Right atrium auricular region (tissue), 2 donors: ENCODE measurements at regions not wholly inside any gene's neighbourhood (a gene's known extent, or its start where the extent isn't known, plus 50 kb on each side); places are given as distances from the start of the nearest gene placed in this dataset.

Experiments
- DNase-seq: peaks from one replicate; pipeline ENCODE4 v3.0.0-alpha.2; 2019; ENCODE audit warnings: low spot score
- H3K27ac ChIP-seq, 2 donors: fragments of 200-600 bp; sonication (generic); 1 replicate in 1 of 2; 2 replicates in 1 of 2; pipeline ENCODE4 v1.5.1; 2016 to 2019
- H3K27me3 ChIP-seq, 2 donors: fragments of 200-600 bp; sonication (generic); one replicate each; pipeline versions ENCODE4 v1.5.1 to v1.6.0; 2017 to 2019
- H3K36me3 ChIP-seq: fragments of 200-600 bp; sonication (generic); one replicate; pipeline ENCODE4 v1.5.1; 2016
- H3K4me1 ChIP-seq, 2 donors: fragments of 200-600 bp; sonication (generic); one replicate each; pipeline versions ENCODE4 v1.5.1 to v1.6.0; 2017 to 2019
- H3K4me3 ChIP-seq, 2 donors: fragments of 200-600 bp; sonication (generic); 1 replicate in 1 of 2; 2 replicates in 1 of 2; pipeline ENCODE4 v1.5.1; 2017 to 2019; ENCODE audit warnings: mild to moderate bottlenecking in 1 of 2, moderate library complexity in 1 of 2
- H3K9me3 ChIP-seq, 2 donors: fragments of 200-600 bp; sonication (generic); one replicate each; pipeline ENCODE4 v1.5.1; 2019
- CTCF ChIP-seq, 2 donors: fragments of 200-600 bp; sonication (generic); IDR thresholded peaks; one replicate each; pipeline ENCODE4 v1.5.1; 2019; ENCODE audit warnings: antibody characterized with exemption in 2 of 2

GRCh38 chr3:69500604-69501003 is 114.7 kb upstream of the FRMD4B start:
- Histone ChIP-seq H3K27ac (peak overlapping the region; percentile 81 to 85), H3K9me3 (no peaks in the 10 kb centered on the region)
- TF ChIP-seq CTCF (IDR thresholded peaks at IDR 0.05), result no peak

GRCh38 chr3:69499899-69500421 is 114.1 kb upstream of the FRMD4B start:
- H3K27me3 ChIP-seq, result no peaks in the 10 kb centered on the region
- peak; percentile 81 for DNase-seq
- peak overlapping the region; percentile 81 to 85 for H3K27ac ChIP-seq
- H3K4me3 ChIP-seq, result no peak overlapping the region
- H3K4me1 ChIP-seq, result peaks cover 0 to 36% of the 10 kb centered on the region in 2 donors
- no peaks in the 10 kb centered on the region for H3K9me3 ChIP-seq
- H3K36me3 ChIP-seq, result no peaks in the 10 kb centered on the region
- TF ChIP-seq CTCF (IDR thresholded peaks at IDR 0.05), result no peak

More at GRCh38 chr3:69500604-69501003, 114.7 kb upstream of the FRMD4B start:
- no peak overlapping the region for H3K4me3 ChIP-seq
- no peaks in the 10 kb centered on the region for H3K27me3 ChIP-seq
- DNase-seq, result no peak
- H3K4me1 ChIP-seq, result peaks cover 0 to 38% of the 10 kb centered on the region in 2 donors
- no peaks in the 10 kb centered on the region for H3K36me3 ChIP-seq

- peaks cover 0 to 36% of the 10 kb centered on the region in 2 donors for H3K4me1 ChIP-seq
- H3K27ac ChIP-seq, result peak overlapping the region; percentile 81 to 85
- H3K27me3 ChIP-seq, result no peaks in the 10 kb centered on the region
- H3K9me3 ChIP-seq, result no peaks in the 10 kb centered on the region
- H3K4me3 ChIP-seq, result no peak overlapping the region
- no peak for DNase-seq
- no peaks in the 10 kb centered on the region for H3K36me3 ChIP-seq
- TF ChIP-seq CTCF (IDR thresholded peaks at IDR 0.05), result no peak
Observed at GRCh38 chr3:69499422-69499821, 113.5 kb upstream of the FRMD4B start.

- no peak overlapping the region for H3K27ac ChIP-seq
- no peaks in the 10 kb centered on the region for H3K9me3 ChIP-seq
- H3K36me3 ChIP-seq, result no peaks in the 10 kb centered on the region
- H3K4me3 ChIP-seq, result no peak overlapping the region
- no peak for DNase-seq
- peaks cover 0 to 46% of the 10 kb centered on the region in 2 donors for H3K4me1 ChIP-seq
- no peaks in the 10 kb centered on the region for H3K27me3 ChIP-seq
- no peak for TF ChIP-seq CTCF (IDR thresholded peaks at IDR 0.05)
Observed at GRCh38 chr3:69496856-69497255, 111.0 kb upstream of the FRMD4B start.

GRCh38 chr3:69494185-69494584 is 108.3 kb upstream of the FRMD4B start:
- H3K27me3 ChIP-seq, result no peaks in the 10 kb centered on the region

More at GRCh38 chr3:69494185-69494584, 108.3 kb upstream of the FRMD4B start:
- Histone ChIP-seq H3K27ac (peak overlapping the region; percentile 60 to 72), H3K4me3 (no peak overlapping the region), H3K9me3 (no peaks in the 10 kb centered on the region), H3K4me1 (peaks cover 0 to 39% of the 10 kb centered on the region in 2 donors), H3K36me3 (no peaks in the 10 kb centered on the region)
- TF ChIP-seq CTCF (IDR thresholded peaks at IDR 0.05), result no peak
- DNase-seq, result no peak
